KMS-11 (cell line): ENCODE measurements at regions not wholly inside any gene's neighbourhood (a gene's known extent, or its start where the extent isn't known, plus 50 kb on each side); places are given as distances from the start of the nearest gene placed in this dataset.

ENCODE experiments used
- H2AFZ ChIP-seq: fragments of 200-600 bp; sonication (generic); 2 replicates; pipeline ENCODE4 v1.6.1; 2016; ENCODE audit warnings: antibody characterized with exemption, mixed run types, low read depth
- H3K27ac ChIP-seq: fragments of 200-600 bp; sonication (generic); 2 replicates; pipeline ENCODE4 v1.6.1; 2016; ENCODE audit warnings: mild to moderate bottlenecking, mixed run types
- H3K27me3 ChIP-seq: fragments of 200-600 bp; sonication (generic); 2 replicates; pipeline ENCODE4 v1.6.1; 2017; ENCODE audit warnings: mild to moderate bottlenecking, low read depth, mixed run types, moderate library complexity; ENCODE audit not compliant: insufficient read depth
- H3K36me3 ChIP-seq: fragments of 200-600 bp; sonication (generic); 2 replicates; pipeline ENCODE4 v1.6.1; 2017; ENCODE audit warnings: mild to moderate bottlenecking, mixed run types; ENCODE audit not compliant: insufficient read depth
- H3K4me1 ChIP-seq: fragments of 200-600 bp; sonication (generic); 2 replicates; pipeline ENCODE4 v1.6.1; 2016; ENCODE audit warnings: mild to moderate bottlenecking, low read depth, mixed run types; ENCODE audit not compliant: poor library complexity, severe bottlenecking
- H3K4me2 ChIP-seq: fragments of 200-600 bp; sonication (generic); 2 replicates; pipeline ENCODE4 v1.7.0; 2016; ENCODE audit warnings: mild to moderate bottlenecking, mixed run types
- H3K4me3 ChIP-seq: fragments of 200-600 bp; sonication (generic); IDR thresholded peaks from 2 replicates; pipeline ENCODE4 v1.6.1; 2017; ENCODE audit warnings: low read depth, low read length, mixed read lengths; ENCODE audit not compliant: insufficient read depth
- H3K79me2 ChIP-seq: fragments of 200-600 bp; sonication (generic); 2 replicates; pipeline ENCODE4 v1.6.1; 2016; ENCODE audit warnings: low read depth, mixed run types; ENCODE audit not compliant: insufficient read depth
- H3K9ac ChIP-seq: fragments of 200-600 bp; sonication (generic); 2 replicates; pipeline ENCODE4 v1.6.1; 2016; ENCODE audit warnings: mild to moderate bottlenecking, mixed run types
- H4K20me1 ChIP-seq: fragments of 200-600 bp; sonication (generic); 2 replicates; pipeline ENCODE4 v1.6.1; 2016; ENCODE audit warnings: mild to moderate bottlenecking, mixed run types; ENCODE audit not compliant: insufficient read depth
- CTCF ChIP-seq: fragments of 200-600 bp; sonication (generic); conservative IDR thresholded peaks from 2 replicates; pipeline ENCODE4 v1.6.1; 2017; ENCODE audit warnings: low read depth, mild to moderate bottlenecking, antibody characterized with exemption, low read length, moderate library complexity, mixed read lengths

- Histone ChIP-seq H2AFZ (no peak overlapping the region), H3K36me3 (no peaks in the 10 kb centered on the region), H3K4me1 (peaks cover 10% of the 10 kb centered on the region), H3K27me3 (no peaks in the 10 kb centered on the region), H3K4me3 (no peak overlapping the region), H4K20me1 (no peaks in the 10 kb centered on the region), H3K79me2 (no peaks in the 10 kb centered on the region), H3K9ac (no peak overlapping the region), H3K4me2 (no peak overlapping the region), H3K27ac (no peak overlapping the region)
- TF ChIP-seq CTCF = no peak
Measured at GRCh38 chr18:10216791-10217190, 237.6 kb upstream of the APCDD1 start.

GRCh38 chr18:10217211-10217610, 237.2 kb upstream of the APCDD1 start:
- no peaks in the 10 kb centered on the region for H4K20me1 ChIP-seq
- H3K4me2 ChIP-seq = no peak overlapping the region
- H3K27ac ChIP-seq = no peak overlapping the region
- peaks cover 10% of the 10 kb centered on the region for H3K4me1 ChIP-seq
- H3K4me3 ChIP-seq = no peak overlapping the region
- H3K9ac ChIP-seq = no peak overlapping the region
- H3K79me2 ChIP-seq = no peaks in the 10 kb centered on the region
- no peaks in the 10 kb centered on the region for H3K36me3 ChIP-seq
- no peak overlapping the region for H2AFZ ChIP-seq
- H3K27me3 ChIP-seq = no peaks in the 10 kb centered on the region
- TF ChIP-seq CTCF = no peak

- Histone ChIP-seq H3K36me3 (no peaks in the 10 kb centered on the region), H4K20me1 (no peaks in the 10 kb centered on the region), H2AFZ (no peak overlapping the region), H3K27ac (no peak overlapping the region), H3K4me3 (no peak overlapping the region), H3K4me2 (no peak overlapping the region), H3K9ac (no peak overlapping the region), H3K27me3 (no peaks in the 10 kb centered on the region), H3K79me2 (no peaks in the 10 kb centered on the region), H3K4me1 (no peaks in the 10 kb centered on the region)
- no peak for TF ChIP-seq CTCF
Measured at GRCh38 chr18:10225300-10225699, 229.1 kb upstream of the APCDD1 start.

- H3K4me2 ChIP-seq = no peak overlapping the region
- no peaks in the 10 kb centered on the region for H3K36me3 ChIP-seq
- H3K4me1 ChIP-seq = no peaks in the 10 kb centered on the region
- no peak overlapping the region for H3K4me3 ChIP-seq
- no peaks in the 10 kb centered on the region for H3K79me2 ChIP-seq
- H4K20me1 ChIP-seq = no peaks in the 10 kb centered on the region
- no peak overlapping the region for H3K27ac ChIP-seq
- no peaks in the 10 kb centered on the region for H3K27me3 ChIP-seq
- H2AFZ ChIP-seq = no peak overlapping the region
- no peak for TF ChIP-seq CTCF
- H3K9ac ChIP-seq = no peak overlapping the region
Measured at GRCh38 chr18:10226971-10227370, 227.5 kb upstream of the APCDD1 start.

GRCh38 chr18:10228326-10228725, 226.1 kb upstream of the APCDD1 start:
- H3K27me3 ChIP-seq = no peaks in the 10 kb centered on the region
- no peak for TF ChIP-seq CTCF
- H3K79me2 ChIP-seq = no peaks in the 10 kb centered on the region
- H3K4me1 ChIP-seq = no peaks in the 10 kb centered on the region
- no peaks in the 10 kb centered on the region for H4K20me1 ChIP-seq
- H3K4me2 ChIP-seq = no peak overlapping the region
- no peak overlapping the region for H3K9ac ChIP-seq
- no peak overlapping the region for H3K4me3 ChIP-seq
- H3K27ac ChIP-seq = no peak overlapping the region
- no peak overlapping the region for H2AFZ ChIP-seq
- no peaks in the 10 kb centered on the region for H3K36me3 ChIP-seq
